ENCODE measurements at regions not wholly inside any gene's neighbourhood (a gene's known extent, or its start where the extent isn't known, plus 50 kb on each side); places are given as distances from the start of the nearest gene placed in this dataset.

- no peaks in the 10 kb centered on the region for H3K27me3 ChIP-seq (ENCODE audit: insufficient read depth, poor library complexity, severe bottlenecking)
- no peak for DNase-seq (ENCODE audit: low read depth in 1 of 2, low spot score in 1 of 2)
- TF ChIP-seq POLR2AphosphoS5 (IDR thresholded peaks at IDR 0.05; ENCODE audit: low read depth): no peak
- H3K4me3 ChIP-seq (replicated peaks; ENCODE audit: insufficient read depth, low read length): no peak overlapping the region
- H3K27ac ChIP-seq (replicated peaks): no peak overlapping the region
Measured at GRCh38 chr12:60387356-60387755, 791.5 kb downstream of the SLC16A7 start.

- TF ChIP-seq GABPA (IDR thresholded peaks at IDR 0.05; ENCODE audit: low read depth): no peak
- TF ChIP-seq REST (IDR thresholded peaks at IDR 0.05; ENCODE audit: insufficient replicate concordance, low read depth): no peak
- TF ChIP-seq POLR2AphosphoS5 (IDR thresholded peaks at IDR 0.05; ENCODE audit: low read depth): no peak
- no peak for TF ChIP-seq CTCF (IDR thresholded peaks at IDR 0.05; ENCODE audit: insufficient read depth, low read length)
- TF ChIP-seq SPI1 (IDR thresholded peaks at IDR 0.05; ENCODE audit: borderline replicate concordance, low read depth): no peak
- Histone ChIP-seq H3K4me3 (replicated peaks; ENCODE audit: insufficient read depth, low read length) (no peak overlapping the region), H3K27ac (replicated peaks) (no peak overlapping the region), H3K27me3 (ENCODE audit: insufficient read depth, poor library complexity, severe bottlenecking) (no peaks in the 10 kb centered on the region)
- no peak for DNase-seq (ENCODE audit: low read depth in 1 of 2, low spot score in 1 of 2)
Measured at GRCh38 chr12:60391051-60391450, 795.2 kb downstream of the SLC16A7 start.

DNA sequence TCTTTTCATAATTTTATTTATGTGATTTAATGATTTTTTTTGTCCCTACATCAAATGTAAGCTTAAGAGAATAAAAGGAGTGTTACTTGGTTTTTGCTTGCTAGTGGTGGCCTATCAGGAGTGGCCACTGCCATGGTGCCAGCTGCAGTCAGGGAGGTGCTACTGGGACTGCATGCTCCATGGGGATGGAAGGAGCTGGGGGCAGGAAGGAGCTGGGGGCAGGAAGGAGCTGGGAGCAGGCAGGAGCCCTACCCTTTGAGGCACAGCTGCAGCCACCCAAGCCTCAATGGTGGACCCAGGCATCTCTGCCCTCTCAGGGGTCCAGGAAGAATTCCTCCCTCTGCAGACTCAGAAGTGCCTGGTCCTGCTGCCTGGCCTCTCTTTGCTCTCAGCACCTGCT, 796.0 kb downstream of the SLC16A7 start:
- no peak for TF ChIP-seq SPI1 (IDR thresholded peaks at IDR 0.05; ENCODE audit: borderline replicate concordance, low read depth)
- no peak for TF ChIP-seq GABPA (IDR thresholded peaks at IDR 0.05; ENCODE audit: low read depth)
- no peak for TF ChIP-seq POLR2AphosphoS5 (IDR thresholded peaks at IDR 0.05; ENCODE audit: low read depth)
- TF ChIP-seq REST (IDR thresholded peaks at IDR 0.05; ENCODE audit: insufficient replicate concordance, low read depth): no peak
- no peak for TF ChIP-seq CTCF (IDR thresholded peaks at IDR 0.05; ENCODE audit: insufficient read depth, low read length)

GRCh38 chr12:60393093-60393492, 797.3 kb downstream of the SLC16A7 start:
- DNase-seq (ENCODE audit: low read depth in 1 of 2, low spot score in 1 of 2): no peak
- H3K4me3 ChIP-seq (replicated peaks; ENCODE audit: insufficient read depth, low read length): no peak overlapping the region
- no peak for TF ChIP-seq POLR2AphosphoS5 (IDR thresholded peaks at IDR 0.05; ENCODE audit: low read depth)
- no peak for TF ChIP-seq CTCF (IDR thresholded peaks at IDR 0.05; ENCODE audit: insufficient read depth, low read length)
- TF ChIP-seq GABPA (IDR thresholded peaks at IDR 0.05; ENCODE audit: low read depth): no peak
- TF ChIP-seq REST (IDR thresholded peaks at IDR 0.05; ENCODE audit: insufficient replicate concordance, low read depth): no peak
- TF ChIP-seq SPI1 (IDR thresholded peaks at IDR 0.05; ENCODE audit: borderline replicate concordance, low read depth): no peak

More for the DNA sequence above, 796.0 kb downstream of the SLC16A7 start:
- Histone ChIP-seq H3K27ac (replicated peaks) (no peak overlapping the region), H3K27me3 (ENCODE audit: insufficient read depth, poor library complexity, severe bottlenecking) (no peaks in the 10 kb centered on the region), H3K4me3 (replicated peaks; ENCODE audit: insufficient read depth, low read length) (no peak overlapping the region)
- DNase-seq (ENCODE audit: low read depth in 1 of 2, low spot score in 1 of 2): no peak

More at GRCh38 chr12:60393093-60393492, 797.3 kb downstream of the SLC16A7 start:
- H3K27ac ChIP-seq (replicated peaks): no peak overlapping the region
- H3K27me3 ChIP-seq (ENCODE audit: insufficient read depth, poor library complexity, severe bottlenecking): no peaks in the 10 kb centered on the region
